Neural cell (in vitro differentiated cells): ENCODE measurements at regions not wholly inside any gene's neighbourhood (a gene's known extent, or its start where the extent isn't known, plus 50 kb on each side); places are given as distances from the start of the nearest gene placed in this dataset.

Source experiments
- H2AFZ ChIP-seq: fragments of 200-600, 300-800 bp; sonication (generic), shearing (Covaris generic); 2 replicates; pipeline ENCODE4 v1.6.0; 2014; ENCODE audit warnings: low read depth, mild to moderate bottlenecking, antibody characterized with exemption, low read length, moderate library complexity
- H3F3A ChIP-seq: fragments of 200-600 bp; shearing (Covaris generic); 2 replicates; pipeline ENCODE4 v1.6.1; 2016; ENCODE audit warnings: mild to moderate bottlenecking, moderate library complexity, mixed read lengths, antibody characterized with exemption, low read length; ENCODE audit not compliant: insufficient read depth, poor library complexity, severe bottlenecking
- H3K27ac ChIP-seq: fragments of 200-600, 300-800 bp; sonication (generic), shearing (Covaris generic); 2 replicates; pipeline ENCODE4 v1.5.1; 2014; ENCODE audit warnings: mild to moderate bottlenecking, low read length, moderate library complexity
- H3K27me3 ChIP-seq: fragments of 300-800, 200-600 bp; sonication (generic), shearing (Covaris generic); 2 replicates; pipeline ENCODE4 v1.6.0; 2014; ENCODE audit warnings: mild to moderate bottlenecking, low read depth, low read length, moderate library complexity; ENCODE audit not compliant: insufficient read depth
- H3K36me3 ChIP-seq: fragments of 300-800, 200-600 bp; sonication (generic), shearing (Covaris generic); 2 replicates; pipeline ENCODE4 v1.5.1; 2014; ENCODE audit warnings: mild to moderate bottlenecking, antibody characterized with exemption, low read length, moderate library complexity; ENCODE audit not compliant: insufficient read depth
- H3K4me2 ChIP-seq: fragments of 300-800, 200-600 bp; sonication (generic), shearing (Covaris generic); 2 replicates; pipeline ENCODE4 v1.6.0; 2014; ENCODE audit warnings: mild to moderate bottlenecking, low read length
- H3K4me3 ChIP-seq: fragments of 300-800, 200-600 bp; sonication (generic), shearing (Covaris generic); 2 replicates; pipeline ENCODE4 v1.5.1; 2014; ENCODE audit warnings: mild to moderate bottlenecking, low read length, moderate library complexity
- H3K79me2 ChIP-seq: fragments of 200-600 bp; shearing (Covaris generic); replicated peaks from 2 replicates; pipeline ENCODE4 v1.6.0; 2014; ENCODE audit warnings: mild to moderate bottlenecking, low read length, moderate library complexity; ENCODE audit not compliant: insufficient read depth
- H3K9ac ChIP-seq: fragments of 300-800, 200-600 bp; sonication (generic), shearing (Covaris generic); 2 replicates; pipeline ENCODE4 v1.6.1; 2016; ENCODE audit warnings: mild to moderate bottlenecking, low read length, mixed read lengths
- H3K9me2 ChIP-seq: fragments of 200-600 bp; shearing (Covaris generic); 2 replicates; pipeline ENCODE4 v1.6.1; 2016; ENCODE audit warnings: mild to moderate bottlenecking, low read length, mixed read lengths; ENCODE audit not compliant: insufficient read depth
- H3K9me3 ChIP-seq: fragments of 200-600, 300-800 bp; sonication (generic), shearing (Covaris generic); 2 replicates; pipeline ENCODE4 v1.6.1; 2016; ENCODE audit warnings: mild to moderate bottlenecking, mixed run types, low read length, moderate library complexity, mixed read lengths
- H4K20me1 ChIP-seq: fragments of 200-600 bp; shearing (Covaris generic); 2 replicates; pipeline ENCODE4 v1.6.1; 2016; ENCODE audit warnings: mild to moderate bottlenecking, mixed run types; ENCODE audit not compliant: insufficient read depth
- EP300 ChIP-seq: fragments of 450-650 bp; conservative IDR thresholded peaks from 2 replicates; pipeline ENCODE4 v1.6.1; 2014; ENCODE audit warnings: antibody characterized with exemption, mild to moderate bottlenecking, moderate library complexity; ENCODE audit not compliant: poor library complexity, severe bottlenecking
- EZH2 ChIP-seq: fragments of 200-600, 300-800 bp; shearing (Covaris generic), sonication (generic); IDR thresholded peaks from 2 replicates; pipeline ENCODE4 v1.6.1; 2014; ENCODE audit warnings: antibody characterized with exemption, low read length, borderline replicate concordance, mild to moderate bottlenecking; ENCODE audit not compliant: insufficient read depth, poor library complexity, severe bottlenecking
- MXI1 ChIP-seq: fragments of 450-650 bp; conservative IDR thresholded peaks from 2 replicates; pipeline ENCODE4 v1.6.1; 2014; ENCODE audit warnings: antibody characterized with exemption, mild to moderate bottlenecking; ENCODE audit not compliant: poor library complexity, severe bottlenecking
- POLR2AphosphoS5 ChIP-seq: IDR thresholded peaks from 2 replicates; pipeline ENCODE4 v1.6.1; 2012
- RAD21 ChIP-seq: fragments of 450-650 bp; conservative IDR thresholded peaks from 2 replicates; pipeline ENCODE4 v1.6.1; 2014; ENCODE audit warnings: antibody characterized with exemption, mild to moderate bottlenecking, moderate library complexity
- SMC3 ChIP-seq: fragments of 450-650 bp; conservative IDR thresholded peaks from 2 replicates; pipeline ENCODE4 v1.6.1; 2014; ENCODE audit warnings: antibody characterized with exemption, mild to moderate bottlenecking, moderate library complexity; ENCODE audit not compliant: poor library complexity
- TAF1 ChIP-seq: IDR thresholded peaks from 2 replicates; pipeline ENCODE4 v1.6.1; 2012; ENCODE audit warnings: low read depth
- TF ChIP-seq, protein P1 (sequence below): fragments of 450-650 bp; IDR thresholded peaks from 2 replicates; pipeline ENCODE4 v1.5.1; 2014; ENCODE audit warnings: antibody characterized with exemption, mild to moderate bottlenecking, moderate library complexity; ENCODE audit not compliant: poor library complexity, severe bottlenecking
- TF ChIP-seq, protein P2 (sequence below): IDR thresholded peaks from 2 replicates; pipeline ENCODE4 v1.6.1; 2012; ENCODE audit warnings: borderline replicate concordance

DNA sequence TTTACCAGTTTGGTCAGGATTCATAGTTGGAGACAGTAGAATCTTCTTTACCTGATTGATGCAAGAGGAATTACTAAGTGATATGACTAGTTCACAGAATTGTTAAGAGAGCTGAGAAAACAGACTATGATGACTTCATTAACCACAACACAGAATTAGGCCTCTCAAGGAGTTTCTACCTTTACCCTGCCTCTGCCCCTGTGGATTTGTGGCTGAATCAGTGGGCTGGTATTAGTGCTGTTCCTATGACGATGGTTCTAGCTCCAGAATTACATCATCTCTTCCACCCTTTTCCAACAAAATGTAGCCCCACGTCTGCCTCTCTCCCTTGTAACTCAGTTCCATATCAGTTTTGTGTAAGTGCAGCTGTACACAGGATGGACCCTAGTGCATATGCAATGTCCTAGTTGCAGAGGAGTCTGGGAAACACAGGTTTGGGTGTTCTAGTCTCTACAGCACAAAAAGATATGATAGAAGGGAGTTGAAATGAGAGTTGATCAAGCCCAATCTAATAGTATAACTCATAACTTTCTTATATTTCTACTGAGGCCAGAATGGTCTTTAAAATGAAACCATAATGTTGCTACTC, 99.3 kb downstream of the ANXA5 start:
- Histone ChIP-seq H3F3A (no peaks in the 10 kb centered on the region), H3K9me2 (no peaks in the 10 kb centered on the region), H3K4me3 (no peak overlapping the region), H3K27me3 (no peaks in the 10 kb centered on the region), H3K9ac (no peak overlapping the region), H2AFZ (no peak overlapping the region), H3K36me3 (no peaks in the 10 kb centered on the region), H3K79me2 (no peaks in the 10 kb centered on the region), H4K20me1 (no peaks in the 10 kb centered on the region), H3K27ac (no peak overlapping the region), H3K4me2 (no peak overlapping the region), H3K9me3 (no peaks in the 10 kb centered on the region)
- TF ChIP-seq TAF1 (no peak), EP300 (no peak), RAD21 (no peak), SMC3 (no peak), MXI1 (no peak), EZH2 (no peak), POLR2AphosphoS5 (no peak)
- TF ChIP-seq, protein P1, sequence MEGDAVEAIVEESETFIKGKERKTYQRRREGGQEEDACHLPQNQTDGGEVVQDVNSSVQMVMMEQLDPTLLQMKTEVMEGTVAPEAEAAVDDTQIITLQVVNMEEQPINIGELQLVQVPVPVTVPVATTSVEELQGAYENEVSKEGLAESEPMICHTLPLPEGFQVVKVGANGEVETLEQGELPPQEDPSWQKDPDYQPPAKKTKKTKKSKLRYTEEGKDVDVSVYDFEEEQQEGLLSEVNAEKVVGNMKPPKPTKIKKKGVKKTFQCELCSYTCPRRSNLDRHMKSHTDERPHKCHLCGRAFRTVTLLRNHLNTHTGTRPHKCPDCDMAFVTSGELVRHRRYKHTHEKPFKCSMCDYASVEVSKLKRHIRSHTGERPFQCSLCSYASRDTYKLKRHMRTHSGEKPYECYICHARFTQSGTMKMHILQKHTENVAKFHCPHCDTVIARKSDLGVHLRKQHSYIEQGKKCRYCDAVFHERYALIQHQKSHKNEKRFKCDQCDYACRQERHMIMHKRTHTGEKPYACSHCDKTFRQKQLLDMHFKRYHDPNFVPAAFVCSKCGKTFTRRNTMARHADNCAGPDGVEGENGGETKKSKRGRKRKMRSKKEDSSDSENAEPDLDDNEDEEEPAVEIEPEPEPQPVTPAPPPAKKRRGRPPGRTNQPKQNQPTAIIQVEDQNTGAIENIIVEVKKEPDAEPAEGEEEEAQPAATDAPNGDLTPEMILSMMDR: no peak
- TF ChIP-seq, protein P2, sequence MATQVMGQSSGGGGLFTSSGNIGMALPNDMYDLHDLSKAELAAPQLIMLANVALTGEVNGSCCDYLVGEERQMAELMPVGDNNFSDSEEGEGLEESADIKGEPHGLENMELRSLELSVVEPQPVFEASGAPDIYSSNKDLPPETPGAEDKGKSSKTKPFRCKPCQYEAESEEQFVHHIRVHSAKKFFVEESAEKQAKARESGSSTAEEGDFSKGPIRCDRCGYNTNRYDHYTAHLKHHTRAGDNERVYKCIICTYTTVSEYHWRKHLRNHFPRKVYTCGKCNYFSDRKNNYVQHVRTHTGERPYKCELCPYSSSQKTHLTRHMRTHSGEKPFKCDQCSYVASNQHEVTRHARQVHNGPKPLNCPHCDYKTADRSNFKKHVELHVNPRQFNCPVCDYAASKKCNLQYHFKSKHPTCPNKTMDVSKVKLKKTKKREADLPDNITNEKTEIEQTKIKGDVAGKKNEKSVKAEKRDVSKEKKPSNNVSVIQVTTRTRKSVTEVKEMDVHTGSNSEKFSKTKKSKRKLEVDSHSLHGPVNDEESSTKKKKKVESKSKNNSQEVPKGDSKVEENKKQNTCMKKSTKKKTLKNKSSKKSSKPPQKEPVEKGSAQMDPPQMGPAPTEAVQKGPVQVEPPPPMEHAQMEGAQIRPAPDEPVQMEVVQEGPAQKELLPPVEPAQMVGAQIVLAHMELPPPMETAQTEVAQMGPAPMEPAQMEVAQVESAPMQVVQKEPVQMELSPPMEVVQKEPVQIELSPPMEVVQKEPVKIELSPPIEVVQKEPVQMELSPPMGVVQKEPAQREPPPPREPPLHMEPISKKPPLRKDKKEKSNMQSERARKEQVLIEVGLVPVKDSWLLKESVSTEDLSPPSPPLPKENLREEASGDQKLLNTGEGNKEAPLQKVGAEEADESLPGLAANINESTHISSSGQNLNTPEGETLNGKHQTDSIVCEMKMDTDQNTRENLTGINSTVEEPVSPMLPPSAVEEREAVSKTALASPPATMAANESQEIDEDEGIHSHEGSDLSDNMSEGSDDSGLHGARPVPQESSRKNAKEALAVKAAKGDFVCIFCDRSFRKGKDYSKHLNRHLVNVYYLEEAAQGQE: no peak

DNA sequence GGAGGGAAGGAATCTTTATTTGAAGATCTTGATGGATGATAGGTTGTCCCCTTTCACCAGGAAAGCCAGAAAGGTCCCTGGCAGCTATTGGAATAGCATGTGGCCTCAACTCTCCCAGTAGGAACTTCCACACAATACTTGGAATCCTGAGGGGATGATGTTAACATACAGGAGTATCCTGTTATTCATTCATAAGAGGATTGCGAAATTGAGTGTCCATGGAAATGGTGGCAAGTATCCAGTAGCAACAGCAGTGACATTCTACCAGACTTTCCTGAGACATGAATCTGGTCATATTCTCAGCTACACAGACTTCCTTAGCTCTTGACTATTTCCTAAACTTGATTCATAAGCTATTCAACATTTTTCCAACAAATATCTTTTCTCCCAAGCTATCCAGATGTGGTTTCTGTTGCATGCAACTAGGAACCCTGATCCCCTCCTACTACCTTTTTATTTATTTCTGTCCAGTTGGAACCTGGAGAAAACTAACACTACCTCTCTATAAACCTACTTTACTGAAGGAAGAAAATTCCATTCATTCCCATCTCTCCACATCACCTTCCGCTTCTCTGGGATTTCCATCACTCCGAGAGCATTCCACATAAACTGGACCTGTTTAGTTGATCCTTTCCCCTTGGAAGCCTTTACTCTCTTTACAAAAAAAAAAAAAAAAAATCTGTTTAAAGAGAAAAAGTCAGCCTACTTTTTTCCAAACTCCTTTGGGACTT, 101.8 kb downstream of the ANXA5 start:
- H2AFZ ChIP-seq: no peak overlapping the region
- H3K4me3 ChIP-seq: no peak overlapping the region
- H3K9ac ChIP-seq: no peak overlapping the region
- no peaks in the 10 kb centered on the region for H3K9me2 ChIP-seq
- H3K9me3 ChIP-seq: no peaks in the 10 kb centered on the region
- no peaks in the 10 kb centered on the region for H3K27me3 ChIP-seq
- H3F3A ChIP-seq: no peaks in the 10 kb centered on the region
- no peaks in the 10 kb centered on the region for H3K36me3 ChIP-seq
- H3K79me2 ChIP-seq: no peaks in the 10 kb centered on the region
- no peak for TF ChIP-seq EZH2
- no peak for TF ChIP-seq EP300
- TF ChIP-seq SMC3: no peak
- TF ChIP-seq, protein P1: no peak
- no peak for TF ChIP-seq MXI1
- no peak for TF ChIP-seq TAF1
- TF ChIP-seq POLR2AphosphoS5: no peak
- no peak for TF ChIP-seq RAD21
- TF ChIP-seq, protein P2: no peak
- H3K27ac ChIP-seq: no peak overlapping the region
- no peaks in the 10 kb centered on the region for H4K20me1 ChIP-seq
- H3K4me2 ChIP-seq: no peak overlapping the region
